IMR-90 (cell line): ENCODE measurements at regions not wholly inside any gene's neighbourhood (a gene's known extent, or its start where the extent isn't known, plus 50 kb on each side); places are given as distances from the start of the nearest gene placed in this dataset.

Source experiments
- ATAC-seq: fragments of 200-7000 bp; cut with Tn5 transposase; 2 replicates; pipeline ENCODE4 v1.9.1; 2020; ENCODE audit warnings: low read depth, mild to moderate bottlenecking, moderate library complexity
- BruUV-seq: library from RNA; stranded (reverse); fragments of 400-500 nt; replicated peaks from 2 replicates; lab custom pipeline; 2021; lab: Mats Ljungman, UMichigan
- CTCF ChIA-PET: fragments of 300-600 bp; formaldehyde crosslinking; extraction: SDS; loops from one replicate; lab custom pipeline; 2021; ENCODE audit warnings: antibody characterized with exemption; lab: Yijun Ruan, JAX
- POLR2A ChIA-PET: fragments of 300-600 bp; sonication (Branson Sonifier 250); formaldehyde crosslinking; loops from one replicate; lab custom pipeline; 2022; ENCODE audit warnings: antibody characterized with exemption; ENCODE audit not compliant: unreplicated experiment; lab: Charles Lee
- DNase-seq: peaks from one replicate; pipeline ENCODE4 v3.0.0; 2013
- H2AFZ ChIP-seq: replicated peaks from 2 replicates; pipeline ENCODE3; 2013; ENCODE audit warnings: low read length, mild to moderate bottlenecking; ENCODE audit not compliant: poor library complexity
- H2AK5ac ChIP-seq: 2 replicates; pipeline ENCODE4 v1.6.1; 2013; ENCODE audit warnings: low read depth, low read length, inconsistent platforms
- H2AK9ac ChIP-seq: replicated peaks from 2 replicates; pipeline ENCODE3; 2013; ENCODE audit warnings: mild to moderate bottlenecking, low read depth, low read length, moderate library complexity; ENCODE audit not compliant: poor library complexity
- H2BK120ac ChIP-seq: 2 replicates; pipeline ENCODE4 v1.6.1; 2013; ENCODE audit warnings: low read depth, low read length, inconsistent platforms
- H2BK15ac ChIP-seq: 3 replicates; pipeline ENCODE4 v1.6.1; 2013; ENCODE audit warnings: low read depth, low read length, inconsistent platforms
- H2BK20ac ChIP-seq: 2 replicates; pipeline ENCODE4 v1.6.1; 2013; ENCODE audit warnings: low read depth, mild to moderate bottlenecking, inconsistent platforms, low read length, moderate library complexity
- H2BK5ac ChIP-seq: 2 replicates; pipeline ENCODE4 v1.6.1; 2013; ENCODE audit warnings: mild to moderate bottlenecking, low read depth, low read length, inconsistent platforms; ENCODE audit not compliant: poor library complexity, severe bottlenecking
- H3K14ac ChIP-seq: replicated peaks from 2 replicates; pipeline ENCODE4 v1.6.1; 2013; ENCODE audit warnings: low read depth, low read length, inconsistent platforms
- H3K18ac ChIP-seq: 2 replicates; pipeline ENCODE4 v1.6.1; 2013; ENCODE audit warnings: low read depth, low read length, control low read depth
- H3K23ac ChIP-seq: 2 replicates; pipeline ENCODE4 v1.6.1; 2013; ENCODE audit warnings: low read depth, low read length, inconsistent platforms
- H3K27ac ChIP-seq: 2 replicates; pipeline ENCODE4 v1.5.1; 2013; ENCODE audit warnings: mild to moderate bottlenecking, control low read depth, low read length; ENCODE audit not compliant: insufficient read depth
- H3K27me3 ChIP-seq: 2 replicates; pipeline ENCODE4 v1.6.1; 2013; ENCODE audit warnings: low read length; ENCODE audit not compliant: control insufficient read depth, insufficient read depth
- H3K36me3 ChIP-seq: 2 replicates; pipeline ENCODE4 v1.6.1; 2013; ENCODE audit warnings: low read length, mixed read lengths; ENCODE audit not compliant: control insufficient read depth, insufficient read depth
- H3K4ac ChIP-seq: 2 replicates; pipeline ENCODE4 v1.6.1; 2013; ENCODE audit warnings: low read depth, low read length, inconsistent platforms
- H3K4me1 ChIP-seq: 2 replicates; pipeline ENCODE4 v1.6.1; 2013; ENCODE audit warnings: low read length, mixed read lengths; ENCODE audit not compliant: control insufficient read depth, insufficient read depth
- H3K4me2 ChIP-seq: 2 replicates; pipeline ENCODE4 v1.6.1; 2013; ENCODE audit warnings: low read depth, mild to moderate bottlenecking, control low read depth, low read length, moderate library complexity
- H3K4me3 ChIP-seq: 2 replicates; pipeline ENCODE4 v1.5.1; 2013; ENCODE audit warnings: low read depth, mild to moderate bottlenecking, control low read depth, low read length, moderate library complexity; ENCODE audit not compliant: insufficient read depth
- H3K56ac ChIP-seq: 2 replicates; pipeline ENCODE4 v1.6.1; 2013; ENCODE audit warnings: low read length, inconsistent platforms; ENCODE audit not compliant: insufficient read depth; ENCODE audit errors: extremely low read depth
- H3K79me1 ChIP-seq, 2 experiments: 2 replicates each; pipeline ENCODE4 v1.6.1; 2013; ENCODE audit warnings: low read length in 2 of 2, inconsistent platforms in 1 of 2, low read depth in 1 of 2
- H3K9ac ChIP-seq: 2 replicates; pipeline ENCODE4 v1.6.1; 2013; ENCODE audit warnings: low read depth, low read length, control low read depth
- H3K9me1 ChIP-seq: 2 replicates; pipeline ENCODE4 v1.6.1; 2013; ENCODE audit warnings: low read length, inconsistent platforms; ENCODE audit not compliant: insufficient read depth
- H3K9me3 ChIP-seq: 2 replicates; pipeline ENCODE4 v1.6.1; 2013; ENCODE audit warnings: low read length; ENCODE audit not compliant: control insufficient read depth, insufficient read depth
- H4K20me1 ChIP-seq: 2 replicates; pipeline ENCODE4 v1.6.1; 2013; ENCODE audit warnings: low read length, inconsistent platforms; ENCODE audit not compliant: insufficient read depth
- H4K5ac ChIP-seq: 2 replicates; pipeline ENCODE4 v1.6.1; 2013; ENCODE audit warnings: mild to moderate bottlenecking, low read depth, low read length, control low read depth
- H4K8ac ChIP-seq, 2 experiments: 2 replicates each; pipeline ENCODE4 v1.6.1; 2013; ENCODE audit warnings: low read depth in 2 of 2, low read length in 2 of 2, control low read depth in 1 of 2, inconsistent platforms in 1 of 2
- H4K91ac ChIP-seq: 2 replicates; pipeline ENCODE4 v1.6.1; 2013; ENCODE audit warnings: low read depth, low read length, inconsistent platforms; ENCODE audit not compliant: insufficient read depth
- BHLHE40 ChIP-seq: fragments of 150-350 bp; IDR thresholded peaks from 2 replicates; pipeline ENCODE4 v1.6.1; 2016; ENCODE audit warnings: mild to moderate bottlenecking, low read depth, low read length
- CEBPB ChIP-seq: IDR thresholded peaks from 2 replicates; pipeline ENCODE4 v1.6.1; 2012; ENCODE audit warnings: low read depth, low read length, improper control_type of control experiment
- CHD1 ChIP-seq: IDR thresholded peaks from 2 replicates; pipeline ENCODE4 v1.6.1; 2012; ENCODE audit warnings: low read depth, low read length, improper control_type of control experiment
- FOS ChIP-seq: fragments of 150-350 bp; IDR thresholded peaks from 2 replicates; pipeline ENCODE4 v1.6.1; 2016; ENCODE audit warnings: low read depth, low read length
- MXI1 ChIP-seq: IDR thresholded peaks from 2 replicates; pipeline ENCODE4 v1.6.1; 2012; ENCODE audit warnings: low read depth, mild to moderate bottlenecking, low read length, moderate library complexity, borderline replicate concordance
- NFE2L2 ChIP-seq: fragments of 150-350 bp; IDR thresholded peaks from 2 replicates; pipeline ENCODE4 v1.6.1; 2016; ENCODE audit warnings: low read depth, mild to moderate bottlenecking, low read length
- POLR2A ChIP-seq: IDR thresholded peaks from 2 replicates; pipeline ENCODE4 v1.6.1; 2012; ENCODE audit warnings: mild to moderate bottlenecking, low read depth, low read length
- RAD21 ChIP-seq: IDR thresholded peaks from 2 replicates; pipeline ENCODE4 v1.6.1; 2012; ENCODE audit warnings: low read length, improper control_type of control experiment
- RCOR1 ChIP-seq: IDR thresholded peaks from 2 replicates; pipeline ENCODE4 v1.6.1; 2012; ENCODE audit warnings: mild to moderate bottlenecking, low read length, improper control_type of control experiment; ENCODE audit not compliant: insufficient replicate concordance
- RFX5 ChIP-seq: IDR thresholded peaks from 2 replicates; pipeline ENCODE4 v1.8.0; 2012; ENCODE audit warnings: low read depth, mild to moderate bottlenecking, low read length, moderate library complexity
- SMC3 ChIP-seq: fragments of 150-350 bp; IDR thresholded peaks from 2 replicates; pipeline ENCODE4 v1.6.1; 2016; ENCODE audit warnings: low read depth, mild to moderate bottlenecking, antibody characterized with exemption, low read length, moderate library complexity
- WGBS, 2 experiments: methylation state at CpG; one replicate each; pipeline versions ENCODE4 v1.1.5 to v1.1.7; 2013; ENCODE audit warnings: missing lambda C conversion rate in 2 of 2; ENCODE audit not compliant: insufficient read length in 1 of 2; ENCODE audit errors: extremely low coverage in 2 of 2; 5-methylcytosine and 5-hydroxymethylcytosine counted together
- dilution Hi-C: fragments of 300-500 bp; cut with HindIII; formaldehyde crosslinking; loops from one replicate; pipeline ENCODE4 v1.14.3; 2018; ENCODE audit warnings: low sequenced_read_pairs; ENCODE audit not compliant: unreplicated experiment
- in situ Hi-C: fragments of 300-500 bp; cut with MboI; formaldehyde crosslinking; loops from 3 replicates; pipeline ENCODE4 v1.14.3; 2019; ENCODE audit warnings: low sequenced_read_pairs, inconsistent platforms, mixed read lengths
- intact Hi-C: fragments of 100-400 bp; cut with micrococcal nuclease; formaldehyde crosslinking; loops from 2 replicates; pipeline ENCODE4 v1.10.0; 2022
- TF ChIP-seq, protein P1 (sequence below): conservative IDR thresholded peaks from 2 replicates; pipeline ENCODE4 v1.5.1; 2012; ENCODE audit warnings: mild to moderate bottlenecking, low read depth, low read length, improper control_type of control experiment
- TF ChIP-seq, protein P2 (sequence below): fragments of 150-350 bp; IDR thresholded peaks from 2 replicates; pipeline ENCODE4 v1.6.1; 2017; ENCODE audit warnings: mild to moderate bottlenecking, antibody characterized with exemption, low read length, low read depth
- TF ChIP-seq, protein P3 (sequence below): fragments of 150-350 bp; IDR thresholded peaks from 2 replicates; pipeline ENCODE4 v1.6.1; 2016; ENCODE audit warnings: low read depth, mild to moderate bottlenecking, low read length, moderate library complexity, borderline replicate concordance

DNA sequence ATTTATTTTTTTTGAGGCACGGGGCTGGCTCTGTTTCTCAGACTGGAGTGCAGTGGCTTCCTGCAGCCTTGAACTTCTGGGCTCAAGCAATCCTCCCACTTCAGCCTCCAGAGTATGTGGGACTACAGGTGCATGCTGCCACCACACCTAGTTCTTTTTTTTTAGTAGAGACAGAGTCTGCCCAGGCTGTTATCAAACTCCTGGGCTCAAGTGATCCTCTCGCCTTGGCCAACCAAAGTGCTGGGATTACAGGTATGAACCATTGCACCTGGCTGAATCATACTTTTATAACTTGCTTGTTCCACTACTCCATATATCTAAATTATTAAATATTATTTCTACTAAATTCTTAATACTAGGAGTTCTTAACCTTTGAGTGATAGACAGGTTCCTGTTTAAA is 111.6 kb downstream of the BTG1 start:
- dilution Hi-C loops (no loop called here), in situ Hi-C loops (no loop called here), intact Hi-C loops (no loop called here)
- 0 out of 2 replicates have a peak overlapping the region, but pooled peaks have one; percentile 46 for H3K4ac ChIP-seq
- H4K5ac ChIP-seq: peak overlapping the region; percentile 51
- no peak overlapping the region; a peak in 2 of 4 replicates for H4K8ac ChIP-seq
- peaks cover 0 to 3% of the 10 kb centered on the region in 2 experiments; a peak in 1 of 4 replicates for H3K79me1 ChIP-seq
- ATAC-seq (no peak), DNase-seq (no peak)
- peak overlapping the region; percentile 45; the same call in 1 of the 2 replicates for H2BK120ac ChIP-seq
- peaks cover 4% of the 10 kb centered on the region for H3K4me1 ChIP-seq
- H3K9ac ChIP-seq: no peak overlapping the region
- H2AFZ ChIP-seq: no peak overlapping the region
- POLR2A ChIA-PET: no interaction called here
- no peak overlapping the region for H3K27ac ChIP-seq
- H4K20me1 ChIP-seq: no peaks in the 10 kb centered on the region
- H2BK5ac ChIP-seq: no peak overlapping the region
- no peaks in the 10 kb centered on the region for H3K36me3 ChIP-seq
- no TSS peak for BruUV-seq
- H3K14ac ChIP-seq: no peak overlapping the region
- peak overlapping the region; percentile 77 for H2BK20ac ChIP-seq
- H3K4me3 ChIP-seq: no peak overlapping the region
- TF ChIP-seq RAD21 (no peak), BHLHE40 (no peak), CEBPB (no peak), SMC3 (no peak), CHD1 (no peak), NFE2L2 (no peak), FOS (no peak), RFX5 (no peak), RCOR1 (no peak), POLR2A (no peak), MXI1 (no peak)
- TF ChIP-seq, protein P1, sequence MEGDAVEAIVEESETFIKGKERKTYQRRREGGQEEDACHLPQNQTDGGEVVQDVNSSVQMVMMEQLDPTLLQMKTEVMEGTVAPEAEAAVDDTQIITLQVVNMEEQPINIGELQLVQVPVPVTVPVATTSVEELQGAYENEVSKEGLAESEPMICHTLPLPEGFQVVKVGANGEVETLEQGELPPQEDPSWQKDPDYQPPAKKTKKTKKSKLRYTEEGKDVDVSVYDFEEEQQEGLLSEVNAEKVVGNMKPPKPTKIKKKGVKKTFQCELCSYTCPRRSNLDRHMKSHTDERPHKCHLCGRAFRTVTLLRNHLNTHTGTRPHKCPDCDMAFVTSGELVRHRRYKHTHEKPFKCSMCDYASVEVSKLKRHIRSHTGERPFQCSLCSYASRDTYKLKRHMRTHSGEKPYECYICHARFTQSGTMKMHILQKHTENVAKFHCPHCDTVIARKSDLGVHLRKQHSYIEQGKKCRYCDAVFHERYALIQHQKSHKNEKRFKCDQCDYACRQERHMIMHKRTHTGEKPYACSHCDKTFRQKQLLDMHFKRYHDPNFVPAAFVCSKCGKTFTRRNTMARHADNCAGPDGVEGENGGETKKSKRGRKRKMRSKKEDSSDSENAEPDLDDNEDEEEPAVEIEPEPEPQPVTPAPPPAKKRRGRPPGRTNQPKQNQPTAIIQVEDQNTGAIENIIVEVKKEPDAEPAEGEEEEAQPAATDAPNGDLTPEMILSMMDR: no peak
- TF ChIP-seq, protein P2, sequence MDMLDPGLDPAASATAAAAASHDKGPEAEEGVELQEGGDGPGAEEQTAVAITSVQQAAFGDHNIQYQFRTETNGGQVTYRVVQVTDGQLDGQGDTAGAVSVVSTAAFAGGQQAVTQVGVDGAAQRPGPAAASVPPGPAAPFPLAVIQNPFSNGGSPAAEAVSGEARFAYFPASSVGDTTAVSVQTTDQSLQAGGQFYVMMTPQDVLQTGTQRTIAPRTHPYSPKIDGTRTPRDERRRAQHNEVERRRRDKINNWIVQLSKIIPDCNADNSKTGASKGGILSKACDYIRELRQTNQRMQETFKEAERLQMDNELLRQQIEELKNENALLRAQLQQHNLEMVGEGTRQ: no peak
- TF ChIP-seq, protein P3, sequence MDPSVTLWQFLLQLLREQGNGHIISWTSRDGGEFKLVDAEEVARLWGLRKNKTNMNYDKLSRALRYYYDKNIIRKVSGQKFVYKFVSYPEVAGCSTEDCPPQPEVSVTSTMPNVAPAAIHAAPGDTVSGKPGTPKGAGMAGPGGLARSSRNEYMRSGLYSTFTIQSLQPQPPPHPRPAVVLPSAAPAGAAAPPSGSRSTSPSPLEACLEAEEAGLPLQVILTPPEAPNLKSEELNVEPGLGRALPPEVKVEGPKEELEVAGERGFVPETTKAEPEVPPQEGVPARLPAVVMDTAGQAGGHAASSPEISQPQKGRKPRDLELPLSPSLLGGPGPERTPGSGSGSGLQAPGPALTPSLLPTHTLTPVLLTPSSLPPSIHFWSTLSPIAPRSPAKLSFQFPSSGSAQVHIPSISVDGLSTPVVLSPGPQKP: no peak
- no peak overlapping the region for H3K56ac ChIP-seq
- peak overlapping the region; percentile 39; the same call in 1 of the 2 replicates for H4K91ac ChIP-seq
- peaks cover 6% of the 10 kb centered on the region; the same call in 1 of the 2 replicates for H3K9me1 ChIP-seq
- CTCF ChIA-PET: interaction anchor here (1.0 kb wide), 1 partner anchor 27 kb away, joined by 3 read pairs; no protein-coding TSS in a partner anchor
- 0 out of 2 replicates have a peak overlapping the region, but pooled peaks have one; percentile 14 for H2AK5ac ChIP-seq
- H2AK9ac ChIP-seq: no peak overlapping the region
- no CpG with 5 or more reads among the region's 2 CpGs for WGBS, 2 experiments
- no peaks in the 10 kb centered on the region for H3K27me3 ChIP-seq
- H2BK15ac ChIP-seq: peak overlapping the region; percentile 41; the same call in 1 of the 3 replicates
- no peak overlapping the region for H3K4me2 ChIP-seq
- H3K18ac ChIP-seq: peak overlapping the region; percentile 61
- no peaks in the 10 kb centered on the region for H3K9me3 ChIP-seq
- H3K23ac ChIP-seq: no peak overlapping the region
